NCI-H526 (cell line): ENCODE measurements at regions not wholly inside any gene's neighbourhood (a gene's known extent, or its start where the extent isn't known, plus 50 kb on each side); places are given as distances from the start of the nearest gene placed in this dataset.
A peak's percentile ranks its signal among the peaks of the same experiment; 100 is the strongest.

Experiments used
- DNase-seq, 2 experiments: peaks; one replicate each; lab custom pipeline; 2025; lab: John Stamatoyannopoulos, UW

GRCh38 chr1:58380345-58380744 is 166.2 kb downstream of the OMA1 start:
- no peak for DNase-seq

GRCh38 chr1:58367217-58367616 is 179.3 kb downstream of the OMA1 start:
- DNase-seq, result no peak

GRCh38 chr1:58365328-58365727 is 181.2 kb downstream of the OMA1 start:
- DNase-seq, result no peak

- peak; percentile 94 to 95 for DNase-seq
Measured at GRCh38 chr1:58363585-58363984, 182.9 kb downstream of the OMA1 start.

- DNase-seq, result no peak
Measured at GRCh38 chr1:58361134-58361533, 185.4 kb downstream of the OMA1 start.

- DNase-seq, result no peak
Measured at GRCh38 chr1:58358346-58358745, 188.2 kb downstream of the OMA1 start.

- DNase-seq, result no peak
Measured at GRCh38 chr1:58356402-58356801, 190.1 kb downstream of the OMA1 start.

GRCh38 chr1:58353168-58353567 is 193.4 kb downstream of the OMA1 start:
- DNase-seq, result no peak

- DNase-seq, result no peak
Measured at GRCh38 chr1:58352476-58353092, 193.9 kb downstream of the OMA1 start.

GRCh38 chr1:58346036-58346355 is 200.5 kb downstream of the OMA1 start:
- no peak for DNase-seq

- peak; percentile 58 to 77 for DNase-seq
Measured at GRCh38 chr1:58345215-58346035, 201.1 kb downstream of the OMA1 start.

- DNase-seq, result no peak
Measured at GRCh38 chr1:58340185-58340584, 206.3 kb downstream of the OMA1 start.

GRCh38 chr1:58338081-58338480 is 208.4 kb downstream of the OMA1 start:
- no peak for DNase-seq

GRCh38 chr1:58333511-58333910 is 213.0 kb downstream of the OMA1 start:
- no peak for DNase-seq

- no peak for DNase-seq
Measured at GRCh38 chr1:58331156-58331555, 215.4 kb downstream of the OMA1 start.

GRCh38 chr1:58325866-58326265 is 220.7 kb downstream of the OMA1 start:
- peak; percentile 57 to 72 for DNase-seq

- DNase-seq, result no peak
Measured at GRCh38 chr1:58324558-58324957, 222.0 kb downstream of the OMA1 start.

GRCh38 chr1:58318157-58319005 is 228.1 kb downstream of the OMA1 start:
- DNase-seq, result peak in 1 of 2 experiments; percentile 53

GRCh38 chr1:58317694-58318093 is 228.8 kb downstream of the OMA1 start:
- DNase-seq, result no peak

- no peak for DNase-seq
Measured at GRCh38 chr1:58317086-58317485, 229.4 kb downstream of the OMA1 start.

GRCh38 chr1:58316141-58316540 is 230.4 kb downstream of the OMA1 start:
- DNase-seq, result peak; percentile 39 to 79

GRCh38 chr1:58312971-58313563 is 233.5 kb downstream of the OMA1 start:
- DNase-seq, result no peak
